NCI-H524 treated with DMSO at 0.1 percent for 48 hours (cell line): ENCODE measurements at regions not wholly inside any gene's neighbourhood (a gene's known extent, or its start where the extent isn't known, plus 50 kb on each side); places are given as distances from the start of the nearest gene placed in this dataset.
"Not testable (repeated sequence)": the region's sequence is repeated elsewhere in the genome, so short reads cannot be mapped to it uniquely, and the experiment has no call there.

Experiments used
- DNase-seq: peaks from one replicate; lab custom pipeline; 2025; lab: John Stamatoyannopoulos, UW

- no peak for DNase-seq
Measured at GRCh38 chr7:125255810-125256209, 326.2 kb upstream of the POT1 start.

- no peak for DNase-seq
Measured at GRCh38 chr7:125254566-125254965, 324.9 kb upstream of the POT1 start.

DNA sequence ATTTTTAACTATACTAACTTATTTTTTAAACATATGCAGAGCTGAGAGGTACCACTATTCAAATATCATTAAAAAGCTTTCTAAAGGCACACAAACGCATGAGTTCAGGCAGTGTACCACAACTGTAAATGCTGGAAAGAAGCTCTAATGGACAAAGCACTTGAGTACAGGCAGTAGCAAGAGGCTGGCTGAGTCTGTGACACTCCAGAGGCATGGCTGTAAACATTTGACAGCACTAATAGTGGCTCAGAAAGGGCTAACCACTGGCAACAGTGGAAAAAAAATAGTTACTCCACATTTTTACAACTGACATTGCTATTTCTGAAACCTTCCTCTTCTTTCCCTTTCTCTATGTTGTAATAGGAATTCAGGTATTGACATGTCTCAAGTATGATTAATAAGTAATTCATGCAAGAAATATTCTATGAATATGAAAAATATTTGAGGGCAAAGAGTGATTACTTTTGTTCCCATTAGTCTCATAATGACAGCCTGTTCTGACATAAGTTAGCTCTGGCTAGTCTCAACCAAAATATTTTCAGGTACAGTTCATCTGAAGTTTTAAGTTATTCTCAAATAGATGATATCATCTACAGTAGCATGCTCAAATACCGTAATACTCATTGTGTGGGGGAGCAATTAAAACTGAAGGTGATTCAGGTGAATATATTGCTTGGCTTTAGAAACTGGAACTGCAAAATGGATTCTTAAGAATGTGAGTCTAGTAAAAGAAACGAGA, 324.0 kb upstream of the POT1 start:
- no peak for DNase-seq

DNA sequence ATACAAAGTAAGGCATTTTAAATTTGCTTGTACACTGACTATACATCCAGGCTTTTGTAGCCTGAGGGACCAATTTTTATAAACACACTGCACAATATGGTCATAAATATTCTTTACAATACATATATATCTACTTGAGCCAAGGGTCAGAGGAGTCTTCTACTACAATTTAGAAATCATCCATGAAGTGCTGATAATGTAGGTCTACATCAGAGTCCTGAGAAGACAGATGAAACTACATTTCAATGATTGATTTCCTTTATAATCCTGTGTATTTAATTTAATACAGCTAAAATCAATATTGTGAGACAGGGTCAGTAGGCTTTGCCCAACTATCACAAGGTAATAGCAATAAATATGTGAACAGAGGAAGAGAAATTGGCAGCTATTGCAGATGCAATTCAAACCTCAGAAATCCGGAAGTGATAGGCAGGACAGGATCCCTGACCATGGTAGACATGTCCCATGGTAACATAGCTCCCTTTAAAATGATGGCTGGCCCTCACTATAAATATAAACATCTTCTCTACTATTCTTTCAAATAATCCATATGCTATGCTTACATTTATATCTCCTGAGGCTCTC, 318.0 kb upstream of the POT1 start:
- no peak for DNase-seq

DNA sequence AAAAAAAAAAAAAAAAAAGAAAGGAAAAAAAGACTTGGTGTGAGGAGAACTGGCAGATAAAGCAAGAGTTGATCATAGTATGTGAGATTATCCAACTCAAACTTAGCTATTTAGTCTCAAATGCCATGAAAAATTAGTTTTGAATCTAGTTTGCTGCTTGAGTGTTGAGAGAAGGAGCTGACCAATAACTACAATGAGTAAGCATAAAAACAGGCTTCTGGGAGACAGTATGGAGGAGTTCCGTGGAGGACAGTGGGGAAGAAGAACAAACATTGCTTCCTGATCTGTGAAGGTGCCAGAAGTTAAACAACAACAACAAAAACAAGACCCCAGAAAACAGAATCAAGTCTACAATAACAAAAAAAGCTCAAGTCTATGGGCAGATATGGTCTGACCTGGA, 317.1 kb upstream of the POT1 start:
- DNase-seq = no peak

DNA sequence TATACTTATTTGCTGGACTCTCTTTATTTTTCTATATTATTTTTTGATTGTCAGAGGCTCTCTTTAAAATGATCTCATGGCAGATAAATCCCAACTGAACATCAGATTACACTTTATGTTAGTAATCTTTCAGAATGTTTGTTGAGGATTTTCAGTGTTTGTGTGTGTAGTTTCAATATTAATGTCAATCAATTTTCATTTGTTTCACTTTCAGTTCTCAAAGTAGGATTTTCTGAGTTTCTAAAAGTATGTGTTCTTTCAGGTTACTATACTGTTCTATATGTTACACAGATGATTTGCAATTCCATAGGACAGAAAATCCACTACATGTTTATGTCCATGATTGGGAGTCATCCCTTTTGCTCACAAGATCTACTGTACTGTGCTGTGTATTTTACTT, 311.9 kb upstream of the POT1 start:
- no peak for DNase-seq

DNA sequence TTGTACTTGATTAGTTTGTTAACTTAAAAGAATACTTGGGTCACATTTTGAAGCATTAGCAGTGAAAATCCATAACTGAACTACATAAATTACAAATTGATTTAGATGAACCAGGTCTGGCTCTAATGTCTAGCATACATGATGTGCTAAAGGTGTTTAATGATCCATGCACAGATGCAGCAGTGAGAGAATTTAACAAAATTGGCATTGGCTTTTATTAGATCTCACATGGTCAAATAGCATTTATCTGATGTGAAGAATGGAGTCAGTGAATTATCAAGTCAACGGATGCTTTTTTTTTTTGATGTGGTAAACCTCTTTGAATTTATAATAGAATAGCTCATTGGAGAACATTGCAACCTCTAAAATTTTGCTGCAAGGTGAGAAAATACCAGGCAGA, 293.0 kb upstream of the POT1 start:
- DNase-seq = no peak

GRCh38 chr7:125218076-125218475, 288.5 kb upstream of the POT1 start:
- DNase-seq = no peak

GRCh38 chr7:125201002-125201401, 271.4 kb upstream of the POT1 start:
- DNase-seq = no peak

- DNase-seq = no peak
Measured at GRCh38 chr7:125197731-125198393, 268.2 kb upstream of the POT1 start.

- DNase-seq = no peak
Measured at GRCh38 chr7:125195156-125195555, 265.5 kb upstream of the POT1 start.

DNA sequence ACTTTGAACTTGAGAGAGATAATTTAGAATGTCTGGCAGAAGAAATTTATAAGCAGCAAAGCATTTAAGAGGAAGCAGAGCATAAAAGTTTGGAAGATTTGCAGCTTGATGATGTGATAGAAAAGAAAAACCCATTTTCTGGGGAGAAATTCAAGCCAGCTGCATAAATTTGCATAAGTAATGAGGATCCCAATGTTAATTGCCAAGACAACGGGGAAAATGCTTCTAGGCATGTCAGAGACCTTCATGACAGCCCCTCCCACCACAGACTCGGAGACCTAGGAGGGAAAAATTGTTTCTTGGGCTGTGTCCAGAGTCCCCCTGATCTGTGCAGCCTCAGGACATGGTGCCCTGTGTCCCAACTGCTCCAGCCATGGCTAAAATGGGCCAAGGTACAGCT, 263.6 kb upstream of the POT1 start:
- no peak for DNase-seq

DNA sequence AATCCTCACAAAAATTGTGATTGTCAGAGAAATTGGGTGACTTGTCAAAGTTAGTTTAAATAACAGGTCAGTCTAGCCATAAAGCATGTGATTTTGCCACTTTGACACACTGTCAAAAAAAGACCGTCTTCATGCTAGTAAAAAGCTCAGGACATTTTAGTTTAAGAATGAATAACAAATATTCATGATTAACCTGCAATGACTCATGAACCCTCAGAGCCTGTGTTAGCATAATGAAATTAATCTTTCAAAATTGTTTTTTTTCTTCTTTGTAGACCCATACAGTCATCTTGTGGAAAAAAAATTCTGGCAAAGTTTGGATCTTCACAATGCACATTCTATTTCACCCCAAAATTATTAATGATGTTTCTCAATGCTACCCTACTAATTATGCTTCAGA, 255.2 kb upstream of the POT1 start:
- DNase-seq = no peak

DNA sequence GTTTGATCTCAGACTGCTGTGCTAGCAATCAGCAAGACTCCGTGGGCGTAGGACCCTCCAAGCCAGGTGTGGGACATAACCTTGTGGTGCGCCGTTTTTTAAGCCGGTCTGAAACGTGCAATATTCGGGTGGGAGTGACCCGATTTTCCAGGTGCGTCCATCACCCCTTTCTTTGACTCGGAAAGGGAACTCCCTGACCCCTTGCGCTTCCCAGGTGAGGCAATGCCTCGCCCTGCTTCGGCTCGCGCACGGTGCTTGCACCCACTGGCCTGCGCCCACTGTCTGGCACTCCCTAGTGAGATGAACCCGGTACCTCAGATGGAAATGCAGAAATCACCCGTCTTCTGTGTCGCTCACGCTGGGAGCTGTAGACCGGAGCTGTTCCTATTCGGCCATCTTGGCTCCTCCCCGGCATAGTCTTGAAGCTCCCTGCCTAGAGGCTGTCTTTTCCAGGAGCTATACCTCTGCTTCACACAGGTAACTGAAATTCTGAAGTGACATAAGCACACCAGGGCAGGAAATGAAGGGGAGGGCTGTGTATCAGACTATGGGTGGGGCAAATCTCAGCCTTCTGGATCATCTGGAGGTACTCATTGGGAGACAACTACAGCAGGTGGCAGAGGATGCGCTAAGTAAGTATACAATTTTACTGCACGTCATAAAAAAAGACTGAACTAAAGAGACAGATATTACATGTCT, 252.1 kb upstream of the POT1 start:
- DNase-seq = not testable (repeated sequence)

DNA sequence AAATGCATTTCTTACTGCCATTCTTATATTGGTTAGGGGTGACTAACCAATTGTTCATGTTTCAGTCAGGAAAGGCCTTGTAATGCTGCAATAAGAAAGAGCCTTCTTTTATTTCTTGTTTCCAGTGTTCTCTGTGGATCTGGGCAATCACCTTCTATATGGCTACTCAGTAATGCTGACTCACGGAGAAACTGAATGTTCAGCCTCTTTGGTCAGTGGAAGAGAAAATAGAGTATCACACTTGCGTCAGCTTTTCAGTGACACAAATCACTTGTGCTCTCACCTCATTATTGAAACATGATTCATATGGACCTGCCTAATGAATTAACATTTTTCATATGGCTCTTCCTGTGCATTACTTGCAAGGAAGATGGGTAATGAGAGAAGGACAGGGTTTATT, 243.9 kb upstream of the POT1 start:
- no peak for DNase-seq

DNA sequence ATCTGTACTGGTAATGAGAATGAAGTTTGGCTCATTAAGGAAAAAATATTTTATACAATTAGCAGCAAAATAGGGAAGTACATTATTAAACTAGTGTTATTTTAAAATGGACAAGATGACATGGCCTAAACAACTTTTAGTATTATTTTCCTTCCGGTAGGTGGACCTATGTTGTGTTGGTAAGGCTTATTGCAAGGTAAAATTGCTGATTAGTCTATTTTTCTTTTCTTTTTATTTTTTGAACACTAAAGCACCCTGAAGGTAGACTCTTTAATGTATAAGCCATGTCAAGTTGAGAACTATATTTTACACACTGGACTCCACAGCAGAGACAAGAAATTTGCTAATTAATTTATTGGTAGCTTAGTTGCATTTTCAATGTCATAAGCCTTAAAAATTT, 239.5 kb upstream of the POT1 start:
- no peak for DNase-seq

GRCh38 chr7:125154930-125155329, 225.3 kb upstream of the POT1 start:
- no peak for DNase-seq

DNA sequence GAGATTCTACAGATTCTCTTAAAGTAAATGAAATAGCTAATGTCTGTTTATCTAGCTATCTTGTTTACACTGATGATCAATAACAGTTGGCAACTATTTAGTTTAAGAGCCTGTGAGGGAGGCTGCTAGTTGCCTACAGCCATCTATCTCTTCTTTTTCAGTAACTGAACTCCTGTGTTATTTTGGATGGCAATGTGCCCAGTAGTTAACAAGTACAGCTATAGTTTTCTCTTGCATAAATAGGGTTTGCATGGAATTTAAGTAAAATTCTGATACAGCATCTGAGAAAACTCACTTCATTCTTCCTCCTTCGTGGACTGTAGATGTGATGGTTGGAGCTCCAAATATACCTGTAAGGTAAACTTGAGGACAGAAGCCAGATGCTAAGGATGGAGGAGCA, 219.5 kb upstream of the POT1 start:
- DNase-seq = no peak

DNA sequence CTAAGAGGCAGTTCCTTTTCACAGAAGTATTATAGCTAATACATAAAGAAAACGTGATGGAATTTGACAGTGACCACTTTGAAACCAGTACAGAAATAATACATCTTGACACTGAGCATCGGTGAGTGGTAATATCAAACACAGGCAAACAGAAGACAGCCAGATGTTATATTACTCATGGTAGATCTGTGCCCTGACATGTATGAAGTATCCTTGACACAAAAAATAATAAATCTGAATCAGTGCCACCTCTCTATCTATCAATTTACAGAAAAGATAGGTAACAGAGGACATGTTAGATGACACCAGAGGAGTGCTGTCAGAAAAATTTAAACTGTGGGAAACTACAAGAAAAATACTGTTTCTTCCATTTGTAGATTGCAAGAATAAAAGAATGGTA, 217.4 kb upstream of the POT1 start:
- DNase-seq = no peak

GRCh38 chr7:125136755-125137532, 207.3 kb upstream of the POT1 start:
- no peak for DNase-seq

DNA sequence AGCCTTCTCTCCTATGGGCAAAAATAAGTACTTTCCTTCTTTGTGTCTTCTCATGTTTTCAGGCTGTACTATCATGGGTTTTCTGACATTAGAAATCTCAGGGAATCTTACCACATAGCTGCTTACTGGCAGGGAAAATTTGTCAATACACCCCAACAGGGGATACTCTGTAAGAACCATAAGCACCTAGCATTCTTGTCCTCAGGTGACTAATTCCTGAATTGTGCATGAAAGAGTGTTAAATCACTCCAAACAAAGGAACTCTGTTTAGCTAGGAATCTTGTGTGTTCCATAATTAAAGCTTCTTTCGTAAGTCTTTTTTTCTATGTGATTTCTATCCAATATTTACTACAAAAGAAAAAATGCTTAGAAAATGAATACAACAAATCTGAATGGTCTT, 206.7 kb upstream of the POT1 start:
- no peak for DNase-seq

- no peak for DNase-seq
Measured at GRCh38 chr7:125130173-125130572, 200.5 kb upstream of the POT1 start.
